GM13976 (cell line): ENCODE measurements at regions not wholly inside any gene's neighbourhood (a gene's known extent, or its start where the extent isn't known, plus 50 kb on each side); places are given as distances from the start of the nearest gene placed in this dataset.
"Not testable (repeated sequence)": the region's sequence is repeated elsewhere in the genome, so short reads cannot be mapped to it uniquely, and the experiment has no call there.

Experiments used
- DNase-seq: peaks from one replicate; pipeline ENCODE4 v3.0.0; 2012; ENCODE audit warnings: low spot score
- CTCF ChIP-seq: IDR thresholded peaks from 2 replicates; pipeline ENCODE4 v1.5.1; 2012; ENCODE audit warnings: borderline replicate concordance, mild to moderate bottlenecking; ENCODE audit not compliant: insufficient read depth; ENCODE audit errors: extremely low read depth, missing control alignments, control extremely low read depth
- in situ Hi-C: fragments of 300-500 bp; cut with MboI; formaldehyde crosslinking; loops from one replicate; pipeline ENCODE4 v1.12.0; 2022; ENCODE audit warnings: low sequenced_read_pairs, mixed read lengths, inconsistent platforms; ENCODE audit not compliant: unreplicated experiment

- DNase-seq = no peak
- no peak for TF ChIP-seq CTCF
- in situ Hi-C loops = no loop called here
Measured at GRCh38 chr2:216930716-216931115, 70.9 kb upstream of the TNP1 start.

- DNase-seq, in situ Hi-C loops: not testable (repeated sequence)
Measured at GRCh38 chr2:216929338-216929737, 69.5 kb upstream of the TNP1 start.

- in situ Hi-C loops = no loop called here
- no peak for TF ChIP-seq CTCF
- no peak for DNase-seq
Measured at GRCh38 chr2:216927163-216927562, 67.3 kb upstream of the TNP1 start.

- DNase-seq = no peak
- in situ Hi-C loops = no loop called here
- TF ChIP-seq CTCF = no peak
Measured at GRCh38 chr2:216925636-216926366, 65.9 kb upstream of the TNP1 start.

GRCh38 chr2:216925006-216925405, 65.1 kb upstream of the TNP1 start:
- in situ Hi-C loops = no loop called here
- DNase-seq = no peak
- no peak for TF ChIP-seq CTCF

- in situ Hi-C loops = no loop called here
- TF ChIP-seq CTCF = no peak
- no peak for DNase-seq
Measured at GRCh38 chr2:216923706-216924105, 63.8 kb upstream of the TNP1 start.

- in situ Hi-C loops = no loop called here
- no peak for TF ChIP-seq CTCF
- DNase-seq = no peak
Measured at GRCh38 chr2:216922175-216922780, 62.4 kb upstream of the TNP1 start.
